GM18520 (cell line): ENCODE measurements at regions not wholly inside any gene's neighbourhood (a gene's known extent, or its start where the extent isn't known, plus 50 kb on each side); places are given as distances from the start of the nearest gene placed in this dataset.

Source experiments
- ATAC-seq: cut with Tn5 transposase; IDR thresholded peaks from one replicate; pipeline ENCODE4 v1.9.1; 2021; ENCODE audit not compliant: unreplicated experiment

DNA sequence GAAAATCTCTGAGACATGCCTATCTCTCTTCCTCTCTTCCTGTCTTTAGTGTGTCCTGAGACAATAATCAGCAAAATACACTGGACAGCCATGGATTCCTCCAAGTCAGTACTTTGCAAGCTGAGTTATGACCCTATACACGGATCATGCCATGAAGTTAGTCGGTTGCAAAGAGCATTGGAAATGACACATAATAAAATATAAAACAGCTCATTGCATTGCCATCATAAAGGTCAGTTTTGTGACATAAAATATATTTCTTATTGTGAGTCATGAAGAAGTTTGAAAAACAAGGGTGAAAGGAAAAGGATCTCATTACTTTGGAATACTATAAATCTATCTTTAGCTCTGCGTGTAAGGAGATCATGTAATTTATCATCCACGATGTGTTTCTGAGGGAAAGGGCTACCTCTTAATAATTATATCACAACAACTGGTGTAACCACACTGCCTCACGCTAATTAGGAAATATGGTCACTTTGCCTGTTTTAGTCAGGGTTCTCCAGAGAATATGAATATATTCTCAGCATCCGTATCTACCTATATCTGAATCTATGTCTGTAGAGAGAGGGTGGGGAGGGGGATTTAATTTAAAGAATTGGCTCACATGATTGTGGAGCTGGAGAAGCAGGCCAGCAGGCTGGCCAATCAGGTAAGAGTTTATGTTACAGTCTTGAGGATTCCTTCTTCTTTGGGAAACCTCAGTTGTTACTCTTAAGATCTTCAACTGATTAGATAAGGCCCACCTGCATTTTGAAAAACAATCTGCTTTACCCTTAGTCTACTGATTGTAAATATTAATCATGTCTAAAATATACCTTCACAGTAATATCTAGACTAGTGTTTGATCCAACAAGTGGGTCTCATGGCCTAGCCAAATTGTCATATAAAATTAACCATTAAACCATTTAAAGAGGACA, 198.8 kb downstream of the FAT3 start:
- ATAC-seq = no peak

DNA sequence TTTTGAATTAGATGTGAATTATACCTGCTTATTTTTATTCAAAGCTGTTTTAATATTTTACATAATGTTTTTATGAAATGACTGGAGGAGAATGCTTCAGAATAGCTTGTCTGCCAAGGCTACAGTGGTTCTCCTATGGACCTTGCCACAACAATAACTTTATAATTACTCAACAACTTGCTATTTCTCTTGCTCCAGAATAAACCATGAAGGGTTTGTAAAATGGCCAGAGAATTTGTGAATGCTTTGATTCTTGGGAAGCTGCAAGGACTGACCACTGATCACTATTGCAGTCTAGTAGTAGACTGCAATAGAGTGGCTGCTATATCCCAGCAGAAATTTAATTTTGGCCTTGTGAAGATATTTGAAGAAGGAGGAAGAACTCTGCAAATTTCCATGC, 199.7 kb downstream of the FAT3 start:
- ATAC-seq = no peak

DNA sequence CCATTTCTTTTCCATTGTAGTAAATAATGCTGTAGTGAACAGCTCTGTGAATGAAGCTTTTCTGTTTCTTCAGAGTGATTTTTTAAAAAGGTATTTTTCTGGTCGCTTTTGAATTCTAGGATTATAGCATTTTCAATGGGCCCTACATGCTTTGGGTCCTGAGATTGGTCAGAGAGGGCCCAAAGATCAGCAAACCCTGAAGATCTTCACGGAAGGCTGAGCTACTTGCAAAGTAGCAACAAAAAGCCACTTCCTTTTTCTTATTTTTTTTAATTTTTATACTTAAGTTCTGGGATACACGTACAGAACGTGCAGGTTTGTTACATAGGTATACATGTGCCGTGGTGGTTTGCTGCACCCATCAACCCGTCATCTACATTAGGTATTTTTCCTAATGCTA, 200.5 kb downstream of the FAT3 start:
- ATAC-seq = no peak

DNA sequence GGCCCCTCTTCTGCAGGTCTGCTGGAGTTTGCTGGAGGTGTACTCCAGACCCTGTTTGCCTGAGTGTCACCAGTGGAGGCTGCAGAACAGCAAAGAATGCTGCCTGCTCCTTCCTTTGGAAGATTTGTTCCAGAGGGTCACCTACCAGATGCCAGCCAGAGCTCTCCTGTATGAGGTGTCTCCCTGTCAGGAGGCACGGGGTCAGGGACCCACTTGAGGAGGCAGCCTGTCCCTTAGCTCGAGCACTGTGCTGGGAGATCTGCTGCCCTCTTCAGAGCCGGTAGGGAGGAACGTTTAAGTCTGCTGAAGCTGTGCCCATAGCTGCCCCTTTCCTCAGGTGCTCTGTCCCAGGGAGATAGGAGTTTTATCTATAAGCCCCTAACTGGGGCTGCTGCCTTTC, 207.9 kb downstream of the FAT3 start:
- no peak for ATAC-seq

DNA sequence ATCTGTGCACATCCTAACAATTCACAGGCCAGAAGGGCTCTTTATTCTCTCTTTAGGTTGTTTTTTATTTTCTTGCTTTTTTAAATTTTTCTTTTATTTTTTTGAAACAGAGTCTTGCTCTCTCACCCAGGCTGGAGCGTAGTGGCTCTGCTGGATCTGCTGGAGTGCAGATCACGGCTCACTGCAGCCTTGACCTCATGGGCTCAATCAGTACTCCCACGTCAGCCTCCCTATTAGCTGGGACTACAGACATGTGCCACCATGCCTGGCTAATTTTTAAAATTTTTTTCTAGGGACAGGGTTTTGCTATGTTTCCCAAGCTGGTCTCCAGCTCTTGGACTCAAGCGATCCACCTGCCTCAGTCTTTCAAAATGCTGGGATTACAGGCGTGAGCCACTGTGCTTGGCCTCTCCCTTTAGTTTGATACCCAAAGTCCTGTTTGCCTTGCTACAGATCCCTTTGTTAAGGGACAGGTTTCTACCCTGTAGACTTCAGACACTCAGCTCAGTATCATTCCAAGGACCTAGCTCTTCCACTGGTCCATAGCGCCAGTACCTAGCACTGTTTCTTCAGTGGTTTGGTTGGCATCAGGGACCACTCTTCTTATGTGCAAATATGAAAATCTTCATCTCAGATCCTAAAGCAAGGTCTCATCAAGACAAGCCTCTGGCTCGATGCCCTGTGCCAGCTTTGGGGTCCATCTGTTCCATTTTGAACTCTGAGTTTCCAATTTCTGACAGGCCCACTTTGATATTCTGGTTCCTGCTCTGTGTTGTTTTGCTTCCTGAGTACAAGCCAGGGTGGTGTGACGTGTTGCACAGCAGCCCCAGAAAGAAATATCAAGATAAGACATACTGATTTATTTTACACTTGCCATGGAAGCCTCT, 211.7 kb downstream of the FAT3 start:
- ATAC-seq = no peak

DNA sequence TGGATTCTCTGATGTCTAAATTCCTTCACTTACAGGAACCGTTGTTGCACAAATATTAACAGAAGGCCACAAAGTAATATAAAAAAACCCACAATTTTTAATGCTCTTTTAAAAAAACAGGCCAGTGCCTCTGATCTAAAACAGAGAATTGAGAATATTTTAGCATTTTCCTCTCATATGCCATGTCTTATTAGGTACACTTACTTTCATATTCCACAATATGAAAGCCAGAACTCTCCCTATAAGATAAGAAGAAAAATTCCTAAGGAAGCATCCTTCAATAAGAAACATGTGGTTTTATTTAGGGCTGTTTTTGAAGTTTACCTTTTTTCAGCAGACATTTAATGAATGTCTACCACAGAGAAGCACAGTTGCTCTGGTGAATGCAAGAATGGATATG, 214.5 kb downstream of the FAT3 start:
- no peak for ATAC-seq

DNA sequence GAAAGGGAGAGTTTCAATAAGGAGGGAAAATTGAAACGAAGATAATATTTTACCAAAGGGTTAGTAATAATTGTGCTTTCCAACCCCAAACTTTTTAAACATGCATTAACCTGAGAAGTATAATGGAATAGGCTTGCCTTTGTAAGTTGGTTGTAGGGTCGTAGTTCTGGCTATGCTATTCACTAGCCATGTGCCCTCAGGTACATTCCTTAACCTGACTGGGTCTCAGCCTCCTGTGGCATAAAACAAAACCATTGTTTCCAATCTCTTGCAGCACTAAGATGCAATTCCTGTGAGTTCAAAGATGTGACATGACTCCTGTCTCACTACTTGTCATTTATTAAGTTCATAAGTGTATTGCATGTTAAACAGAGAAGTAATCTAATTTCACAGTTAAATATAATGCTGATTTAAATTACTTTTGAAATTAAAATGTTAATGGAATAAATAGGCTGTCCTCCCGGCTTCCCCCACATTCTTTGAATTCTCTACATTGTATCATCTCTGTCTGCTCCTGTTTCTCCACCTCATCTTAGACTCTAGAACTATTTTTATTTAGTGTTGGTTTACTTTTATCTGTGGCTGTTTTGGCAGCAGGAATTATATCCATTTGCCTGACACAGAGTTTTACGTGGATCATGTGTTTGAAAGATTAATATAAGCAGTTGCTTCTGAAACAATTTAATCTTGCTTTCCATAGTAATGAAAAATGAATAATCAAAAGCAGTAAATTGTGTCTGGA, 216.3 kb downstream of the FAT3 start:
- no peak for ATAC-seq

DNA sequence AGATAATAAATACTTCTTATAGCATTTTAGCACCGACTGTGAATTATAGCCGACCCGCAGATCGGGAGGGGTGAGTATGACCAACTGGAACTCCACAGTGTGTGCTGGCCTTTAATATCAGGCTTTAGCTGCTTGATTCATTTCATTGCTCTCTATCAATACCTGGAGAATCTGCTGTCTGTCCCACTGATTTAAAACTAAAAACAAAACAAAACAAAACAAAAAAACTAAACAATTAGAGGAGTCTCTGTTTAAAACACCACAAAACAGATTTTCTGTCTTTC, 216.8 kb downstream of the FAT3 start:
- ATAC-seq = no peak

DNA sequence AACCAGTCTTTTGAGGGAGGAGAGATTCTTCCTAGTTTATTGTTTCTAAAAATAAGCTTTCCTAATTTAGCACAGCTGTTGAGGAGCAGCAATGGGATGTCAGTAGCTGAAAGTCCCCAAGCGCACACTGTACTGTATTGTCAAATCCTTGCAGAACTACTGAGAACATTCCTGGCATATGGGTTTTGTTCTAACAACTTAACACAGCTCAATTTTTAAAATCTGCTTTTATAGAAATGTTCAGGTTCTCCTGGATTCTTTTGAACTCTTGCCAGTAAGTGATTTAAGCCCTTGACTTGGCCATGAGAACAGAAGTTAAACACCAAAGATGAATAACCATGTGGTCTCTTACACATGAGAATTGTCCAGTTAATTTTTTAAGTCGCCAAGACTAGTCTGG, 218.6 kb downstream of the FAT3 start:
- no peak for ATAC-seq

DNA sequence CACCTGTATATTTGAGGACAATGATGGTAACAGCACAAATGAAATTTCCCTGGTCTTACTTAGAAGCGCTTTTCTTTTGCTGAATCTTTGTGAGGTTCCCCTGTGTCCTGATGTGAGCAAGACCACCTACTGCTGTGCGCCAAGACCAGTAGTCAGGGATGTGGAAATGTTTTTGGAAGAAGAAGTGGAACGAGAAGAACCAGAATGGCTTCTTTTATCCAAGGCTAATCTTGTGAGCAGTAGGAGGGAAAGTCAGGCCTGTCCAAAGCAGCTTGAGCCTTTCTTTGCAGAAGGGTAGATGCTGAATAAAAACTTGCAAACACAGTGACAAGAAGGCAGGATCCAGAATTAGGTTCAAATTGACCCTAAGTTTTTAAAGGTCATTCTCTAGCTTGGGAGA, 223.0 kb downstream of the FAT3 start:
- ATAC-seq = no peak

DNA sequence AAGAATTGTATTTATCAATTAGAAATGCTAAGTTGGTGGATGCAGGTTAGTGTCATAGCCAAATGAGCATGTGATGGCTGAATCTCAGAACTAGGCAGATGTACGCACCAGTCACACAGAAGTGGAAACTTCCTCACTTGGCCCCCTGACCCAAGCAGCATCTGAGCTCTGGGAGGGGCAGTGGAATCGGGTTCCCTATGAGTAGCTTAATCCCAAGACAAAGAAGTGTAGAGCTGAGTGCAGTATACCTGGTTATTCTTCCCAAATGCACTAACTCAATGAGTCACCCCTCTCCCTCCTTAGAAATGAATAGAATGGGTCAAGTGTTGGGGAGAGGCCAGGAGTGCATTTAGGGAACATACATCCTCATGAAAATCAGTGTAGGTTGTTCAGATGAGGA, 224.6 kb downstream of the FAT3 start:
- ATAC-seq = no peak

DNA sequence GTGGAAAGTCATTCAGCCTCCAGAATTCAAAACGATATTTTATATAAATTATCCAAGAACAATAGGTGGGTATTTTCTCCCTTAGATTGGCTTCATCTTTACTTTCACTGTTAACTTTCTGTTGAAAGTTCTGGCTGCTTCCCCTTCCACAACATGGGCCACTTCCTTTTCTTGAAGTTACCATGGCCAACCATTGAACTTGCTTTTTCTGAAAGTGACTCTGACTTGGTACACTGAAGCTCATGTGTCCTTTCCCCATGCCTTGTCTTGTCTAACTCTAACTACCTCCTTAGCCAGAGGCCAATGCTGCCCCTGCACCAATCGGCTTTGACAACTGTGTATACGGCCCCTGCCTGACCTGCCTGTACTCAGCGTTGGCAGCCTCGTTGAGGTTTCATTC, 225.2 kb downstream of the FAT3 start:
- no peak for ATAC-seq

DNA sequence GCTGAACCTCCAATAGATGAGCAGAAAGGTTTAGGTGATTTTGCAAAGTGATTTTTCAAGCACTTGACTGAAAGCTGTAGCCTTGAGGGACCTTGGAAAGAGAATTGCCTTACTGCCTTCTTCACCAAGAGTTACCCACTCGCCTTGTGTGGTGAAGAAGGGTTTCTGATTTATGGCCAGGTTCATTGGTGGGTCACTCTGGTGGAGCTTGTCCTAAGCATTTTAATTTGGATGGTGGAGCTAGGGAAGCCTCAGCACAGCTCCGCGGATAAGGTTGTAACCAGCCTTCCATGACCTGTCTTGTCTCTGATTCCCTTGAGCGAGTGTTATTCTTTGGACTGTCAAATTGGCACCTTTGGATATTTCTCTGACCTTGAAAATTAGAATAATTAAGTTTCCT, 226.4 kb downstream of the FAT3 start:
- ATAC-seq = no peak

DNA sequence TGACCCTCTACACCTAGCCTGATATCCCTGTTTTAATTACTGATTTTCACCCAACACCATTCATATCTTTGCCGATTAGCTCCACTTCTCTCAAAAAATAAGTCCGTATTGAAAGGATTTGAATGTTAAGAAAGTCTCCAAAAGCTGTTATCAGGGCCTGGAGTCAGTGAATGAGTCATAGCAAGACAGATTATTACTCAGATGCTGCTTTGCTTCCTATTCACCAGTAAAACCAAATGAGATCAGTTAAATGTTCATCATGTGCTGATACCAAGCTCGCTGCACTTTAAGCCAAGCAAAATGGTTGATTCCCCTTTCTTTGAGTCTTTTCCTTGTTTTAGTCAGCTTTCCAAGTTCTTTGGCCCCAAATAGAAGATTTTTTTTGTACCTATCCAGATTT, 228.4 kb downstream of the FAT3 start:
- ATAC-seq = peak; percentile 70

DNA sequence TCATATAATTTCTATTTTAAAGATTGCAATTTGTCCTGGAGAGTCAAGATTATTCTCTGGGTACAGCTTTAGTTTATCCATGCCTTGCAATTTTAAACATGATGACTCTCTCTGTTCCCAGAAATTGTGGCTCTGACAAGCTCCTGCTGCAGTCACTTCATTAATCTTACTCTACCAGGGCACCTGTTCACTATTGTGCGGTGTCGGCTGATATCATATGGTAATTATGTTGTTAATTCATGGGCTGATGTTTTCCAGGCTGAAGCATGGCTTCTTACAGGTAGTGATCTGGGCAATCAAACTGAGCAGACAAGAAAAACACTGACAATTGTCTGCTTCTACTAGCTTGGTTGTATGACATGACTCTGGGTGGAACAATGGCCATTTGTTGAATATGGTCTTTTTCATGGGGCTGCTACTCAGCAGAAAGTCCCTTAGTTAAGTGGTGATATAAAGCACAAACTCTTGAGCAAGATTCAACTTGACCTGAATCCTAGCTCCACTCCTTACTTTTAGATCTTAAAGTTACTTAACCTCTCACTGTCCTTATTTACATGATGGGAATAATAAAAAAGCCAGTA, 230.7 kb downstream of the FAT3 start:
- ATAC-seq = no peak

DNA sequence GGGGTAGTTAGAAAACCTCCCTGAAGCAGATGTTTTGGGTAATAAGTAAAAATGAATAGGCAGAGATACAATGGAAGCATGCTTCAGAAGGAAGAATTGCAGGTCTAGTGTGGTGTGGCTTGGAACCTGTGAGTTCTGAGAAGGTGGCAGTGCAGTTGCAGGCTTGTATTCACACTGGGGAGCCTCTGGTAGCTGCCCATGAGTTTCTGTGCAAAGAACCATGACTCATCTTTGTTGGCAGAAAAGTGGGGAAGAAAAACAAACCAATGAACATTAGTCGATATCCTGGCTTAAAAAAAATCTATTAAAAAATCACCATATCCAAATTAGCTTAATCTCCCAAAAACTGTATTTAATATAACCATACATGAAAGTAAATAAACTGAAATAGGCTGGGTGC, 232.6 kb downstream of the FAT3 start:
- ATAC-seq = no peak

DNA sequence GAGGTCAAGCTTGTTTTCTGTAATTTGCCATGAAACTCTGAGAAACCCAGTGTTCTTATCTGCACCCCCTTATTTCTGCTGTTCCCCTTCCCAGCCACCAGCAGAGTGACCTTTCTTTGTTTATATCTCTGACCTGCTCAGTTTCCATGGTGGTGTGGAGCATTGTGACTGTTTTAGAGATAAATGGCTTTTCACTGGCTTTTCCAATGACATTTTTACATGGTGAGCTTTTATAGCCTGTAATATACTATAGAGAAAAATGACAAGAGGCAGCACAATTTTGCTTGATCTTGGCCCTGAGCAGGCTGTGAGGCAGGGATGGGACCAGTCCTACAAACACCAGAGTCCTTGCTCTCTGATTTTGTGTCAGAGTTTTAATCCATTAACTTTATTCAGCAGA, 233.9 kb downstream of the FAT3 start:
- ATAC-seq = no peak

DNA sequence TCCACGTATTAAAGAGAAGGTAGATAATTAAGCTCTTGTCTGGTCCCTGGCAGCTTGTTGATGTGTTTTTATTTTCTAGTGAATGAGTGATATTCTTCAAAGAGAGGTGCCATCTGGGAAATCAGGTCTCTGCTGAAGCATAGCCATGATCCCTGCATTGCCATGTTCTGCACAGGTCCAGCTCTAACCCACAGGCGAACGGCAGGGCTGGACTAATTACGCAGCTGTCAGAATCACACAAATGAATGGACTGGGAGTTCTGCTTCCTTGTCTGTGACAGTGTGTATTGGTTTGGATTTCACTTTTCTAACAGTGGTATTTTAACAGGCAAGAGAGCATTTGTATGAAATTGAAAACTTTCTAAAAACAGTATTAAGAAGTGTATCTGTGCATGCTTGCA, 235.6 kb downstream of the FAT3 start:
- no peak for ATAC-seq

DNA sequence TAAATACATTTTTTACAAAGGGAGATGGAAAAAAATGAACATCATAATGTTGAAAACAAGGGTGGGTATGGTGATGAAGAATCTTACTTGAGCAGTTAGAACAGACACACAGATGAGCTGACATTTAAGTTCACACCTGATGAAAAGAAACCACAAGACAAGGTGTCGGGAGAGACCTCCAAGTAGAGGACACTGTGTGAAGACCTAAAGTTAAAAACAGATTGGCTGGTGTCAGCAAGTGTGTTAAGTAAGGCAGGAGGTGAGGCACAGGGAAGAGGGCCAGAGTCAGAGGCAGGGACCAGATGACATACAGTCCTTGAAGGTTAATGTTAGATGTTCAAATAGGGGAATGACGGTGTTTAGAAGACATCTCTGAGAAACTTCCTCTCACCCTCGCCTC, 236.8 kb downstream of the FAT3 start:
- ATAC-seq = no peak

DNA sequence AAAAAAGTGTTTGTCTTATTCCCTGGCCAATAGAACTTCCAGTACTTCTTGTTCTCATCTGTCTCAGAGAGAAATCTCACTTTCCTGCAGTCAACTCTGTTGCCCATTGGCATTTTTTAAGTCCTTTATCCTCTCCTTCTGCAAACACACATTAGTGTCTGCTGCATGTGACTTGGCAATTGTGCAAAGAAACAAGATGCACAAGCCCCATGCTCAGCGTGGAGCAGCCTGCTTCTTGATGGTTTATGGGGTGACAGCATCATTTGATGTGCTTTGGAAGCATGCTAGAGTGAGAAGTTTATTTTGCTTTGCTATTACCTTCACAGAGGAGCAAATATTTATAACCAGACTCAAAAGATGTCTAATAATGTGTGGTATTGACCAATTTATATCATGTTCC, 238.2 kb downstream of the FAT3 start:
- ATAC-seq = no peak

DNA sequence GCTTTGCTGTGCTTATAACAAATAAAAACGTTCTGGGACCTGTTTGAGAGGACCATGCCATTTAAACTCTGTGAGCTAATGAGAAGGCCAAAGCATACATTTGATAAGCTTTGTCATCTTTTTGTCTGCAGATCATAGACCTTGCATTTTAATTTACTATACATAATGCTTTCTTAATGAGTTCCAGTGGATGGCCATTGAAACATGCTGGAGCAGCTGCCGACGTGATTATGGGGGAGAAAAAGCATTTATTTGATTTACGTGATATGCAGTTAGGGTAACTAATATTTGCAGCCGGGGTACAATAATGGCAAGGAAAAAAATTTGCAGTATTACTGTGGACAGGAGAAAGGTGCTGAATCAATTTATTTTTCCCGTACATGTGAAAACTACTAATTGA, 240.2 kb downstream of the FAT3 start:
- ATAC-seq = no peak
